Progenitor cell of endocrine pancreas (in vitro differentiated cells): ENCODE measurements at regions not wholly inside any gene's neighbourhood (a gene's known extent, or its start where the extent isn't known, plus 50 kb on each side); places are given as distances from the start of the nearest gene placed in this dataset.

Experiments
- DNase-seq: peaks from one replicate; pipeline ENCODE4 v3.0.0; 2021; ENCODE audit warnings: low spot score; ENCODE audit not compliant: unreplicated experiment
- H3K27ac Mint-ChIP-seq: 2 replicates; pipeline ENCODE4 v1.8.0; 2021; ENCODE audit warnings: mild to moderate bottlenecking, moderate library complexity, mixed read lengths
- H3K27me3 Mint-ChIP-seq: 2 replicates; pipeline ENCODE4 v1.8.0; 2021; ENCODE audit warnings: mixed read lengths
- H3K36me3 Mint-ChIP-seq: 2 replicates; pipeline ENCODE4 v1.8.0; 2022; ENCODE audit warnings: mixed read lengths; ENCODE audit not compliant: insufficient read depth
- H3K4me1 Mint-ChIP-seq: 2 replicates; pipeline ENCODE4 v1.8.0; 2021; ENCODE audit warnings: low read depth, mixed read lengths
- H3K4me3 Mint-ChIP-seq: 2 replicates; pipeline ENCODE4 v1.8.0; 2021; ENCODE audit warnings: low read depth, mild to moderate bottlenecking, moderate library complexity, mixed read lengths
- H3K9me3 Mint-ChIP-seq: 2 replicates; pipeline ENCODE4 v1.8.0; 2021; ENCODE audit warnings: low read depth, mixed read lengths
- TF ChIP-seq, protein P1 (sequence below): fragments of 200-600 bp; sonication (generic); IDR thresholded peaks from one replicate; pipeline ENCODE4 v1.5.0; 2021; ENCODE audit warnings: antibody characterized with exemption, mild to moderate bottlenecking; ENCODE audit not compliant: unreplicated experiment

DNA sequence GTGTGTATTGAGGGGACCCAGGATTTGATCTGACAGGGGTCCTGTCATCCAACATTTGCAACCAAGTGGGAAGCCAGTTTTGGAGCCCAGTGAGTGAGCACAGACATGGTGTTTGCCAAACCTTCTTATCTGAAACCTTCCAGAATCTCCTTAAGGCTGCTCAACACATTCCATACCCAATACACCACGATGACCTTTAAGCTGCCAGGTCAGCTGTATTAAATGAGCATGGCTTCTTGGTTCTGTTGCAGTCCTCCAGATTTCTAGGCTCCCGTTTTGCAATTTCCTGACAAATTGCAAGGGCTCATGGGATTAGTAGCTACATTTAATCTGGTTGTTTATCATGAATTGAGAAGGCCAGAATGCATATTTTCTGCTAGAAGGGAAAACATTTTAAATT lies 124.2 kb upstream of the ATP10B start:
- Mint-ChIP-seq H3K4me3 (no peak overlapping the region), H3K27me3 (no peaks in the 10 kb centered on the region), H3K36me3 (no peaks in the 10 kb centered on the region), H3K4me1 (peaks cover 13% of the 10 kb centered on the region), H3K9me3 (no peaks in the 10 kb centered on the region), H3K27ac (no peak overlapping the region)
- DNase-seq = no peak
- TF ChIP-seq, protein P1, sequence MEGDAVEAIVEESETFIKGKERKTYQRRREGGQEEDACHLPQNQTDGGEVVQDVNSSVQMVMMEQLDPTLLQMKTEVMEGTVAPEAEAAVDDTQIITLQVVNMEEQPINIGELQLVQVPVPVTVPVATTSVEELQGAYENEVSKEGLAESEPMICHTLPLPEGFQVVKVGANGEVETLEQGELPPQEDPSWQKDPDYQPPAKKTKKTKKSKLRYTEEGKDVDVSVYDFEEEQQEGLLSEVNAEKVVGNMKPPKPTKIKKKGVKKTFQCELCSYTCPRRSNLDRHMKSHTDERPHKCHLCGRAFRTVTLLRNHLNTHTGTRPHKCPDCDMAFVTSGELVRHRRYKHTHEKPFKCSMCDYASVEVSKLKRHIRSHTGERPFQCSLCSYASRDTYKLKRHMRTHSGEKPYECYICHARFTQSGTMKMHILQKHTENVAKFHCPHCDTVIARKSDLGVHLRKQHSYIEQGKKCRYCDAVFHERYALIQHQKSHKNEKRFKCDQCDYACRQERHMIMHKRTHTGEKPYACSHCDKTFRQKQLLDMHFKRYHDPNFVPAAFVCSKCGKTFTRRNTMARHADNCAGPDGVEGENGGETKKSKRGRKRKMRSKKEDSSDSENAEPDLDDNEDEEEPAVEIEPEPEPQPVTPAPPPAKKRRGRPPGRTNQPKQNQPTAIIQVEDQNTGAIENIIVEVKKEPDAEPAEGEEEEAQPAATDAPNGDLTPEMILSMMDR = no peak

DNA sequence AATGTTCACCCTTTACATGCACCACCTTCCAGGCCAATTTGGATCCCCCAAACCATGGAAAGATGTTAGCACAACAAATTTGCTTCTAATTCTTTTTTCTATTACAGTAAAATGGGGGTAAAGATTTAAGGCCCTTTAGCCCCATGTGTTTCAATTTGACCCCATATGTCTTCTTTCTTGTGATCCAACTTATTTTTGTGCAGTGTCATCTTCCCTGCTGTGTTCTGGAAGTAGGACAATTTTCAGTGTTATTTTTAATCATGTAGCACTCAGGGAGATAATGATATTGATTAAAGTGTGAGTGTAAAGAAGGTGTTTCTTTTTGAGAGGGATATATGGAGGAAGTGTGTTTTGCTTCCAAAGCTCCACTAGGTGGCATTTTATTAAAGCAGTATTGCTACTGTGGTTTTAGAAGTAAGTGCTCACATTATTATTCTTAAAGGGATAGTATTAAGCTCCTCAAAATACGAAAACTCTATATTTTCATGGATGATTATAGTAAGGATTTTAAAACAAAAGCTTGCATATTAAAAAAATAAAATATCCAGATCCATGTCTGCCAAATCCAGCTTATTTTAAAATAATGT lies 118.7 kb upstream of the ATP10B start:
- no peaks in the 10 kb centered on the region for H3K9me3 Mint-ChIP-seq
- no peak for DNase-seq
- TF ChIP-seq, protein P1 = peak; percentile 69

DNA sequence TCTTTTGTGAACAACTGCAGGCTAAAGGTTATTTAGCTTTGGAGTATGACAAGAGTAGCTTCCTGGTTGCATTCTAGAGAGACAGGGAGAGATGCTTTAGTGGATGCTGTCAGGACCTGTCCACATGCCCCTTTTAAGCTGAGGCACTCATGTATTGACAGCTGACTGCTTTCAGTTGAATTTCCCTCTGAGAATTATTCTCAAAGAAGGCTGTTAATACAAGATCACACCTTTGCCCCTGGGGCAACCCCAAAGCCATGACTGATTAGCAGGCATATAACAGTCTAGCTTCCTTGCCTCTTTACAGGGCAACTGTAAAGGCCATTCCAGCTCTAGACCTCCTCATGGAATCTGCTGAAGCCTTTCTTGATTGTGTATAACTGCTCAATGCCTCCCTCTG lies 117.6 kb upstream of the ATP10B start:
- TF ChIP-seq, protein P1 = no peak
- no peaks in the 10 kb centered on the region for H3K27me3 Mint-ChIP-seq
- no peak overlapping the region for H3K4me3 Mint-ChIP-seq
- H3K36me3 Mint-ChIP-seq = no peaks in the 10 kb centered on the region
- no peak for DNase-seq
- H3K27ac Mint-ChIP-seq = peak overlapping the region; percentile 80
- no peaks in the 10 kb centered on the region for H3K9me3 Mint-ChIP-seq
- H3K4me1 Mint-ChIP-seq = peaks cover 24% of the 10 kb centered on the region

More for the DNA sequence above, 118.7 kb upstream of the ATP10B start:
- H3K27me3 Mint-ChIP-seq = no peaks in the 10 kb centered on the region
- H3K27ac Mint-ChIP-seq = no peak overlapping the region
- no peak overlapping the region for H3K4me3 Mint-ChIP-seq
- H3K36me3 Mint-ChIP-seq = no peaks in the 10 kb centered on the region
- peaks cover 24% of the 10 kb centered on the region for H3K4me1 Mint-ChIP-seq

DNA sequence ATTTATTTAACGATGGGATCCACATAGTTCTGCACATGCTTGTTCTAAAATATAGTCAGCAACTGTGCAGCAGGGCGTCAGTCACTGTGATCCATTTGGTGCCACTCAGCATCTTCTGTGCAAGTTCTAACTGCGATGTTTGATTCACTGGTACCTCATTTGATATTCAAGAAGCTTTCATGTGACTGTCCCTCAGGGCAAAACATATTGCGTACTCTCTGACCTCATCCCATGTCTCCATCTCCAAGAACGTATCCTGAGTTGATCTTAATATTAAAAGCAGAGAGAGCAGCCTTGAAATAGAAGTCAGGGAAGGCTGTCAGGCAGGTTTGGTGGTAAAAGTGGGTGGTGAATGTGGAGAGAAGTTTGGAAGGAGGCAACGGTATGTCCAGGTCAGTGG lies 116.5 kb upstream of the ATP10B start:
- Mint-ChIP-seq H3K27me3 (no peaks in the 10 kb centered on the region), H3K4me3 (no peak overlapping the region), H3K27ac (no peak overlapping the region), H3K4me1 (peaks cover 15% of the 10 kb centered on the region), H3K9me3 (no peaks in the 10 kb centered on the region), H3K36me3 (no peaks in the 10 kb centered on the region)
- TF ChIP-seq, protein P1 = no peak
- DNase-seq = no peak

DNA sequence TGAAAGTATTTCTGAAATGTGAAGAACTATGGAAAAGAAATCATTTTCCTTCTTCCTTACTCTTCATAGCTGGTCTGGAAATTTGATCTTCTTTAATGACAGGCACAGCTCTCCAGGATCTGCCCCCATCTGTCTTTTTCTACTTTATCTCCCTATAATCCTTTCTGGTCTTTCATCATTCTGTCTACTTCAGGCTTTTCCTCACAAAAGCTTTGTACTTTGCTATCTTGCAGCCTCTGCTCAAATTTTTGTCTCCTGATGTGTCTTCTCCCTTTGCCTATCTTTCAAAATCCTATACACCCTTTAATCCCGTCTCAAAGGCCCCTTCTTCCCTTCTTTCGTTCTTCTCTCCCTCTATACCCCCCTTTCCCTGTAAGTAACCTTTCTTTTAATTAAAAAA lies 114.9 kb upstream of the ATP10B start:
- no peaks in the 10 kb centered on the region for H3K27me3 Mint-ChIP-seq
- H3K36me3 Mint-ChIP-seq = no peaks in the 10 kb centered on the region
- no peak for DNase-seq
- H3K4me1 Mint-ChIP-seq = peaks cover 14% of the 10 kb centered on the region
- H3K9me3 Mint-ChIP-seq = no peaks in the 10 kb centered on the region
- TF ChIP-seq, protein P1 = no peak
- H3K27ac Mint-ChIP-seq = no peak overlapping the region
- H3K4me3 Mint-ChIP-seq = no peak overlapping the region
